Breast epithelium (tissue), 3 donors: ENCODE measurements at regions not wholly inside any gene's neighbourhood (a gene's known extent, or its start where the extent isn't known, plus 50 kb on each side); places are given as distances from the start of the nearest gene placed in this dataset.

ENCODE experiments used
- CTCF ChIP-seq, 3 donors: fragments of 450-650 bp; IDR thresholded peaks; one replicate each; pipeline ENCODE4 v1.5.1; 2016 to 2017; ENCODE audit warnings: antibody characterized with exemption in 3 of 3, mild to moderate bottlenecking in 3 of 3, moderate library complexity in 3 of 3
- POLR2A ChIP-seq: fragments of 450-650 bp; IDR thresholded peaks from one replicate; pipeline ENCODE4 v1.6.1; 2016; ENCODE audit warnings: antibody characterized with exemption, mild to moderate bottlenecking, moderate library complexity

- TF ChIP-seq CTCF (IDR thresholded peaks at IDR 0.05) (no peak), POLR2A (no peak)
These were observed 241.7 kb downstream of the SPTSSA start for GRCh38 chr14:34220378-34220706.
